NOMO-1 (cell line): ENCODE measurements at regions not wholly inside any gene's neighbourhood (a gene's known extent, or its start where the extent isn't known, plus 50 kb on each side); places are given as distances from the start of the nearest gene placed in this dataset.
"Not testable (repeated sequence)": the region's sequence is repeated elsewhere in the genome, so short reads cannot be mapped to it uniquely, and the experiment has no call there.

ENCODE experiments used
- DNase-seq, 2 experiments: peaks; one replicate each; lab custom pipeline; 2025; ENCODE audit not compliant: unreplicated experiment in 2 of 2; lab: John Stamatoyannopoulos, UW

DNA sequence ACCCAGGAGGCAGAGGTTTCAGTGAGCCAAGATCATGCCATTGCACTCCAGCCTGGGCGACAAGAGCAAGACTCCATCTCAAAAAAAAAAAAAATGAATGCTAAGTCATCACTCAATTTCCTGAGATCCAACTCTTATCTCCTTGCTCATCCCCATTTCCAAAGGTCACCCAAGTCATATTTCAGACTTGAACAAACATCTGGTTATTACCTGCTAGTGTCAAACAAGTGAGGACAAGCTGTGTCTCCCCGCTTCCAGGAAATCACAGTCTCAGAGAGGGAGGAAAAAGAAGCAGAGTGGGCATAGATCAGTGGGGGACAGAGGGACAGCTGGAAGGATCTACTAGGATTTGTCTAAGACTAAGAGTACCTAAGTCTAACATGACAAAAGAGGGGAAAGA lies 147.5 kb upstream of the FUNDC1 start:
- no peak for DNase-seq

GRCh38 chrX:44675362-44676024 lies 132.8 kb upstream of the FUNDC1 start:
- DNase-seq, result no peak

DNA sequence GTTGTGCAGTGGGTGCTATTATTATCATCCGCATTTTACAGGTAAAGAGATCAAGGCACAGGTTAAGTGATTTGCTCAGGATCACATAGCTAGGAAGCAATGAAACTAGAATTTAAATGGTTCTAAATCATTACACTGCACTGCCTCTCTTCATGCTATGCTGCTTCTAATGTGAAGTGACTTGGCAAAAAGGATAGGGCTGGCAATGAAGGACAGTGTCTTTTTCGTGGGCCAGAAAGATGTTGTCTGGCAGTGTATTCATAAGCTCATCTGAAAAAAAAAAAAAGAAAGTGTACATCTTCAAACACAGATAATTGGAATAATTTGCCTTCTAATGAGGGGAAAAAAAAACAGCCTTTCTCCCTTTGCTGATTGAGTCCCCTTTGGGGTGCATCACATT lies 132.2 kb upstream of the FUNDC1 start:
- no peak for DNase-seq

GRCh38 chrX:44669626-44670025 lies 127.0 kb upstream of the FUNDC1 start:
- no peak for DNase-seq

GRCh38 chrX:44667771-44668170 lies 125.1 kb upstream of the FUNDC1 start:
- no peak for DNase-seq

DNA sequence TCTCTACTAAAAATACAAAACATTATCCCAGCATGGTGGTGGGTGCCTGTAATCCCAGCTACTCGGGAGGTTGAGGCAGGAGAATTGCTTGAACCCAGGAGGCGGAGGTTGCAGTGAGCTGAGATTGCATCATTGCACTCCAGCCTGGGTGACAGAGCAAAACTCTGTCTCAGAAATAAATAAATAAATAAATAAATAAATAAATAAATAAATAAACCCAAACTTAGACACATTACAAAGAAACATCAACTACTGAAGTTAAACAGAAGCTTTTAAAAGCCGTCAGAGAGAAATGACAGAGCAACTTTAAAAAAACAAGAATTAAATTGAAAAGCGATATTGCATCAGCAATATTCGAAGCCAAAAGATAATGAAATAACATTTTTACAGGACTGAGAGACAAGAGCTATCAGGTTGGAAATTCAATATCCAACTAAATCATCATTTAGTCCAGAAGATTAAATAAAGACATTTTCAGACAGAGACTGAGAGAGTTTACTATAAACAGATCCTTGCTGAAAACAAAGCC lies 115.1 kb upstream of the FUNDC1 start:
- DNase-seq, result not testable (repeated sequence)

DNA sequence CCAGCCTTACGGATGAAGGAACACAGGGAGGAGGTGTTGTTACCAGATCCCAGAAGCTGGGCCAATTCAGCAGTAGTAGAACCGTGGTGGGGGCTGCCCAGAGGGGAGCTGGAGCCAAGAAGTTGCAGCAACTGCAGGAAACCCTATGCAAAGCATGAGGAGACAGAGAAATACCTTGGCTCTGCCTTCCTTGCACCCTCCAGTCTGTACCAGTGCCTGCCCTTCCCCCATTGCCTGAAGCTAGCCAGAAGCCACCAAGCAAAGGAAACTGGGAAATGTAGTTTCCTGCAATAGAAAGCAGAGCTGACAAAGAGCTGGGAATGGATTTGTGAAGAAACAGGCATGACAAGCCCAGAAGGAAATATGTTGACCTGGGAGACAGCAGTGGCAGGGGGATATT lies 108.7 kb upstream of the FUNDC1 start:
- DNase-seq, result no peak

- DNase-seq, result no peak
Measured at GRCh38 chrX:44643723-44644122, 101.1 kb upstream of the FUNDC1 start.

DNA sequence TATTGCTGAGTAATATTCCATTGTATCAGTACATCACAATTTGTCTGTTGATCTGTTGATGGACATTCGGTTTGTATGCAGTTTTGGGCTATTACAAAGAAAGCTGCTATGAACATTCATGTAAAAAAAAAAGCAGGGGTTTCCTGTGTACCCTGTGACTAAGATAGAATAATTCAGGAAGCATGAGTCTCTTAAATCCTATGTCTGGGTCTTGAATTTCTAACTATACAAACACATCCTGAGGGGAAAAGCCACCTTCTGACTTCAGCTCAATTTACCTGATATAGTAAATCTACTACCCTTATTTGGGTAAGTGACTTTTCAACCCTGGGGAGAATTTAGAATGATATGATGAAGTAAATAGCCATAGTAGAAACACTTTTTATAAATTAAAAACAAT lies 94.6 kb upstream of the FUNDC1 start:
- DNase-seq, result no peak

DNA sequence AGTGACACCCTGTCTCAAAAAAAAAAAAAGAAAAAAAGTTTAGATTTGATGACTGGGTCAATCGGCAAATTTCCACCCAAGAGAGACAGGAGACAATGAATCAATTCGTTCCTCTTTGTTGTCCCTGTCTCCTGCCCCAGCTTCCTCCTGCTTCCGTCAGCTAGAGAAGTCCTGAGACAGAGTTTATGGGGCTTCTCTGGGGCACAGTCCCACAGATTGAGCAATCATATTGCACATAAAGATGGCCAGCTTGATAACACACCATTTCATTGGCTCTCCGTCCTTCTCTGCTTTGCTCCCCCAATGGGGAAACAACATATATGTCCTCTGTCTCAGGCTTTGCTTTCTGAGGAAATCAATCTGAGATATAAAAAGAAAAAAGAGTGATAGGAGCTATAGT lies 78.4 kb upstream of the FUNDC1 start:
- DNase-seq, result peak; percentile 9 to 58

- DNase-seq, result no peak
Measured at GRCh38 chrX:44619039-44619438, 76.4 kb upstream of the FUNDC1 start.

DNA sequence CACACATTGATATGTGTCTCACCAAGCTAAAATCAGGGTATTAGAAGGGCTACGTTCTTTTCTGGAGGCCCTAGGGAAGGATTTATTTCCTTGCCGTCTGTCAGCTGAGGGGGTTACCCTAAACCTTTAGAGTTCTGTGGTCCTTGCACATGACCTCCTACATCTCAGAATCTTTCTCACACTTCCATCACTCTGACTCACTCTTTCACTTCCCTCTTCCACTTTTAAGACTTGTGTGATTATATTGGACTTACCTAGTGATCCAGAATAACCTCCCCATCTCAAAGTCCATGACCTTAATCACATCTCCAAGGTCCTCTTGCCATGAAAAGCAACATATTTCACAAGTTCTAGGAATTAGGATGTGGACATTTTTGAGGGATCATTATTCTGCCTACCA lies 53.6 kb upstream of the FUNDC1 start:
- DNase-seq, result peak; percentile 56 to 70
